Mammary epithelial cell (primary cell): ENCODE measurements at regions not wholly inside any gene's neighbourhood (a gene's known extent, or its start where the extent isn't known, plus 50 kb on each side); places are given as distances from the start of the nearest gene placed in this dataset.

Source experiments
- CTCF ChIP-seq, 2 donors: IDR thresholded peaks in 1 of 2; conservative IDR thresholded peaks in 1 of 2; 2 replicates each; pipeline ENCODE4 v1.5.1; 2011 to 2012; ENCODE audit warnings: inconsistent platforms in 2 of 2, low read length in 2 of 2, mild to moderate bottlenecking in 2 of 2, control low read depth in 1 of 2, low read depth in 1 of 2; ENCODE audit not compliant: insufficient read depth in 1 of 2; ENCODE audit errors: extremely low read depth in 1 of 2
- EZH2 ChIP-seq: IDR thresholded peaks from 2 replicates; pipeline ENCODE4 v1.6.1; 2012; ENCODE audit warnings: low read length, inconsistent platforms, borderline replicate concordance

DNA sequence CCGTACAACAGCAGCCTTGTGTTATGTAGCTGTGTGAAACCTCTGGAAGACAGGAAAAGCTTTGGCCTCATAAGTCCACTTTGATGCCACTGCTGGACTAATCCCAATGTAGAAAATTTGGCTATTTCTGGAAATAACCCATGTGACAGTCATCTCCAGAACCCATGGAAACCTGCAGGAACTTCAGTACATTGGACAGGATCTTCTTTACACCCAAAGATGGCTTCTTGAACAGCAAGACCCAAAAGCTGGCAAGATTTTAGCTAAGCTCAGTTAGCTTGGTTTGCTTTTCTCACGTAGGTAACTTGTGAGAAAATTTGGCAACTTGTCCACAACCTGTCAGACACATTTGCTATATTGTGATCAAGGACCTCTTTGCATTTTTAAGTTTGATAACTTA, 74.8 kb upstream of the RCN1 start:
- no peak for TF ChIP-seq CTCF (conservative IDR thresholded peaks at IDR 0.05 in 1 of 2, IDR thresholded peaks at IDR 0.05 in 1 of 2; ENCODE audit: extremely low read depth in 1 of 2, insufficient read depth in 1 of 2, low read depth in 1 of 2, low read length in 2 of 2)
- no peak for TF ChIP-seq EZH2
